Mucosa of gallbladder (tissue), 1 donor: ENCODE measurements at regions not wholly inside any gene's neighbourhood (a gene's known extent, or its start where the extent isn't known, plus 50 kb on each side); places are given as distances from the start of the nearest gene placed in this dataset.
"Not testable (repeated sequence)": the region's sequence is repeated elsewhere in the genome, so short reads cannot be mapped to it uniquely, and the experiment has no call there.

Experiments
- DNase-seq: peaks from one replicate; pipeline ENCODE4 v3.0.0-alpha.2; 2020; ENCODE audit warnings: low spot score
- donor health status: DM: no; HTN: no; CAD: no.

DNA sequence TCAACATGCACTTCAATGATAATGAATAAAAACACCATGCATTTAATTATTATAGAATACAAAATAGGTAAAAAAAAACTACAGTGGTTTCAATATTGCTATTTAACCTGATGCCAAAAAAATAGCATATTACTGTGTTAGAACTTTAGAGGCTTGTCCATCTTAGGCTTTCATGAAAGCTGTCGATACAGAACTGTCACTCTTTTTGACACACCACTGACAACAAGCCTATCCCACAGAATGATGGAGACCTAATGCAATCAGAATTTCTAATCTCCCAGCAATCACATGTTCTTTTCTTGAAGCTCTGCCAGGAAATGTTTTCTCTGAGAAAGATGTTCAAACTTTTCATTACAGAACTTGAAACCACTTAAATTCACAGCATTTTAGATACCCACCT, 490.3 kb upstream of the EPHA6 start:
- no peak for DNase-seq

GRCh38 chr3:96330795-96331194, 483.6 kb upstream of the EPHA6 start:
- DNase-seq = no peak

DNA sequence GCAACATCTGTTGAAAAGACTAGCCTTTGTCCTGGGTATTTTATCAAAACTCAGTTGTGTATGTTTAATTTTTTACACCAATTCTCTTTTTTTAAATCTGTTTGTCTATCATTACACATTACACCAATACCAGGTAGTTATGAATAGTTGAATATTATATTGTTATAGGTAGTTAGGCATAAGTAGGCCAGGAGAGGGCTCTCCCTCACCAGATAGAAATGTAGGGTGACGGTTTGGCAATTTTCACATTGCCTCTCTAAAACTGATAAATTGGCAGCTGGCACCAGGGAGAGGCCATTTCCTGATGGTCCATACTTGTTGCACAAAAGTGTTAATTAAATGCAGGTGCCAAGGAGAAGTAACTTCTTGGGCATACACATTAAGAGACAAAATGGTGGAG, 483.1 kb upstream of the EPHA6 start:
- no peak for DNase-seq

GRCh38 chr3:96334779-96335178, 479.6 kb upstream of the EPHA6 start:
- no peak for DNase-seq

GRCh38 chr3:96347289-96347688, 467.1 kb upstream of the EPHA6 start:
- no peak for DNase-seq

DNA sequence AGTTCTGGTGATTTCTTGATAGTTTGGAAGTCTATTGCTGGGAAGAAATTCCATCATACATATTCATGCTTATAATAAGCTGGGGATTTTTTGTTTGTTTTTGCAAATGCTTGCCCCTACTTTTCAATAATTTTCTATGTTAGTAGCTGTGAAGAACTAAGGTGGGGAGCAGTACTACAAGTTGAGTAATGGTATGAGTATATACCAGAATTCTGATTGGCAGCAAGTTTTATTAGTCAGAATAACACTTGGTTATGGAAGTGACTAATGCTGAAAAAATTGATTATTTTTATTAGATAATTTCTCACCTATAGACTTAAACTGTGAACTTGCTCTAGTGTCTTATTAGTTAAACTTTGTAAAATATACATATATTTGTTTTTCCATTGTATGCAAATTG, 462.8 kb upstream of the EPHA6 start:
- DNase-seq = not testable (repeated sequence)

DNA sequence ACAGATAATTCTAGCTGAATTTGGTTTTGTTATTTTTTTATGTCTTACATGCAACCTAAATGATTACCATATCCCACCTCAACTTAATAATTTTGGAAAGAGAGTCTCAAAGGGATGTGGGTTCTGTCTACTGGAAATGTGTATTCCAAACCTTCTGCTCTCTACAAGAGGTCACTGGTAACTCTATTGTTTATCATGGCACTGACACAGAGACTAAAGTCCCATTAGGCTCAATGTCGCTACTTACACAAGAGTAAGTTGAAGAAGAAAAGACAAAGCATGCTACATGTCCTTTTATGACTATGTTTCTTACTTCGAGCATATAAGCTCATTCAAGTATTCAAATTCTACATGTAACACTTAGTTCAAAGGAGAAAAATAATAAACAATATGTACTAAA, 460.3 kb upstream of the EPHA6 start:
- no peak for DNase-seq

DNA sequence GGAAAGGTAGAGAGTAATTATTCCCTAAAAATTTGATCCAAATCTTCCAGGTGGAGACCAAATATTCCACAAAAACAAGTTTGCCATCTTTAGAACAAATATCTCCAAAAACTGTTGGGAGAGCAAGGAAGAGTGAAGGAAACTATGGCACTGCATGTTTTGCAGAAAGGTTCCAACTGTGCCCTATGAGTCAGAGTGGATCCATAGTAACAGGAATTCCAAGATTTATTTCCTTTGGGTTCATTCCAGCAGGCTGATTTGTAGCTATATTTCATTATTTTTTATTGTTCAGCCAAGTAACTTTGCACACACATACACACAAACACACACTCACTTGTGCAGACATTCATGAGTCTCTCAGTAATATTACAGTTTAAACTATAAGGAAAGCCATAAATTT, 459.7 kb upstream of the EPHA6 start:
- DNase-seq = no peak

DNA sequence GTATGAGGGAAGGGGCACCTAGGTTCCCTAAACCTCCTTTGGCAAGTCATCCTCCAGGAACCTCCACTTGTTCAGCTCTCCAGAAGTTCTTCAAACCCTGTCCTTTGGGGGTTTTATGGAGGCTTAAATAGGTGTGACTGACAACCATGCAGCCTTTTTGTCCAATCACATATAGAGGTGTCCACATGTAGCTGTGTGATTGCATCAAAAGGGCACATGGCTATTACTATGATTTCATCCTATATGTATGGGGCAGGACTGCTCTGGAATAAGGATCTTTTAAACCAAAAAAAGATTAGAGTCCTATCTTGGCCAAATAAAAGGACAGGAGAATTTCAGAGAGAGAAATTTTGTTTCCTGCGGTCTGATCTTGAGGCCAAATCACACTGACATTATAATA, 453.2 kb upstream of the EPHA6 start:
- DNase-seq = no peak

DNA sequence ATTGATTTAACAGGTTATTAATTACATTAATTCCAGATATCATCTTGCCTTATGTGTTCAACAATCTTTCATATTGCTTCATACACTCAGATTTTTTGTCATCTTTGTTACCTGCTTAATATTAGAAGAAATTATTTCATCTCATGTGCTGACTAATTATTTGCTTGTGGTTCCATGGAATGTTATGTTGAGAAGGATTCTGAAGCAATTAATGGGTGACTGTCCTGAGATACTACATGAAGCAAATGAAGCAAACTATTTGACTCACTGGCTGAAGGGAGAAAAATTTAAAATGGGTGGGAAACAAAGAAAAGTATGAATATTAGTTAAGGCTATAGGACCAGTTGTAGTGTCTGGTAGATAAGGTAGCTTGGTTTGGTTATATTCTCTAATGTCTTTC, 443.8 kb upstream of the EPHA6 start:
- DNase-seq = no peak

DNA sequence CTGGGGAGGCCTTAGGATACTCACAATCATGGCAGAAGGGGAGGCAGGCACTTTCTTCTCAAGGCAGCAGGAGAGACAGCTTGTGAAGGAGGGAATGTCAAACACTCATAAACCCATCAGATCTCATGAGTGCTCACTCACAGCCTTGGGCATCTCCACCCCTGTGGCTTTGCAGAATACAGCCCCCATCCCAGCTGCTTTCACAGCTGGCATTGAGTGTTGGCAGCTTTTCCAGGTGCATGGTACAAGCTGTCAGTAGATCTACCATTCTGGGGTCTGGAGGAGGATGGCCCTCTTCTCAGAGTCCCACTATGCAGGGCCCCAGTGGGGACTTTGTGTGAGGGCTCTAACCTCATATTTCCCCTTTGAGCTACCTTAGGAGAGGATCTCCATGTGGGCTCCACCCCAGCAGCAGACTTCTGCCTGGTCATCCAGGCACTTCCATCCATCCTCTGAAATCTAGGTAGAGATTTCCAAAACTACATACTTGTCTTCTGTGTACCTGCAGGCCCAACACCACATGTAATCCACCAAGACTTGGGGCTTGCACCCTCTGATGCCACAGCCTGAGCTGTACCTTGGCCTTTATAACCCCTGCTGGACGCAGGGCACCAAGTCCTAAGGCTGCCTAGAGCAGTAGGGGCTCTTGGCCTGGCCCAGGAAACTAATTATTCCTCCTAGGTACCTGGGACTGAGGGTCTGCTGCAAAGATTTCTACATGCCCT, 404.2 kb upstream of the EPHA6 start:
- DNase-seq = no peak

DNA sequence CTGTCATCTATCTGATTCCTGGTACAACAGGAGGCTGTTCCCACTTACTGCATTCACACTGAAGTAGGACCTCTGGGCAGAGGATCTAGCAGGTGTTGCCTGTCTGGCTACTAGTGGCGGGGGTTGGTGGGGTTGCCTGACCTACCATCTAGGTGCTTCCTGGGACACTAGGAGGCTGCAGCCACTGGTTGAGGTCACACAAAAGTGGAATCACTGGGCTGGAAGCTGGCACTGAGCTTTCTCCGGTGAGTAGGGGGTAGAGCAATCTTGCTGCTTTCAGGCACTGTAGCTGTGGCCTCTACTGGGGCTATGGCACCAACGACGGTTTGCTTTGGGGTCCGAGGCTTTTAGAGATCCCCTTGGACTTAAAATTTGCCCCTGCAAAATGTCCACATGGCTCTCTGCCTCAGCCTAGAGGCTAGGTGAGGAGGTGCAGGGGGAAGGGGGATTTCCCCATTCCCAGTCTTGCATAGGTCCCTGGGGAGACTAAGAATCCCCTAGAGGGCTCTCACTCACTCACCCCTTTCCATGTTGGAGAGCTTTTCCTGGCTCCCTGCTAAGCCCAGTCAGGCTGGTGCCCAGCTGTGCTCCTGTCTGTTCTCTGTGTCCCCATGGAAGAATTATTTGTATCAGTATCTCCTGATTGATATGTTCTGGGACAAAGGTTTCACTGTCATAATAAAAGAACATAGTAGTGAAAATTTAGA, 397.7 kb upstream of the EPHA6 start:
- DNase-seq = no peak

DNA sequence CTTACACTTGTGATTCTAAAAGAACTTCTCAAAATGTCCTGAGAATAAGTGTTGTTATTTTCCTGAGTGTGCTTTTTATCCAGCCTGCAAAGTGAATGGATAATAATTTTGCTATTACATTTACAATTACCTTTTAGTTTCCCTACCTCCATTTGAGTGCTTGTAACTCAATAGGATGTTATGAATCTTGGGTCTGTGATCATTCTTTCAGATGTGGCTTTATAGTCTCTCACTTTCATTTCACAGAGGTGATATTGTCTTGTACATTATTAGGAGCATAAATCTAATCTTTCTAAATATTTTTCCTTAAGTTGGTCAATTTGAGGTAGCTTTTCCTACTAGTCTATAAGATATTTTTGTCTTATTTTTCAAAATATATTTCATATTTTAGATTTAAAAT, 386.3 kb upstream of the EPHA6 start:
- DNase-seq = no peak

GRCh38 chr3:96430079-96430478, 384.3 kb upstream of the EPHA6 start:
- DNase-seq = no peak

DNA sequence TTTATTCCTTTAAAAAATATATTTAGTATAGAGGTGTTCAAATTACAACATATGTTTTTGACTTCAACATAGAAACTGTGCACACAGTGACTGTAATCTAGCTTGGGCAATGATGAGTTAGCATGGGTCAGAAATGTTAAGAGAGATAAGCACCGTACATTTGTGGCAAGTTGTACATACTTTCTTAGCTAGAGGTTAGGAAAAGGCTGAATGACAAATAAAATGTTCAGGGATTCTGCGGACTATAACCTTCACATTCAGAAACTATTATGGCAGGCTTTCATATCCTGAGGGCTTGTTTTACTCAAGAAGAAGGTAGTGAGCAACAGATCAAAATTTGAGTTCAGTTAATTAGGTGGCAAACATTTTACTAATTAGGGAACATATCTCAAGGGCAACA, 379.7 kb upstream of the EPHA6 start:
- no peak for DNase-seq

- DNase-seq = no peak
Measured at GRCh38 chr3:96449346-96449745, 365.0 kb upstream of the EPHA6 start.

DNA sequence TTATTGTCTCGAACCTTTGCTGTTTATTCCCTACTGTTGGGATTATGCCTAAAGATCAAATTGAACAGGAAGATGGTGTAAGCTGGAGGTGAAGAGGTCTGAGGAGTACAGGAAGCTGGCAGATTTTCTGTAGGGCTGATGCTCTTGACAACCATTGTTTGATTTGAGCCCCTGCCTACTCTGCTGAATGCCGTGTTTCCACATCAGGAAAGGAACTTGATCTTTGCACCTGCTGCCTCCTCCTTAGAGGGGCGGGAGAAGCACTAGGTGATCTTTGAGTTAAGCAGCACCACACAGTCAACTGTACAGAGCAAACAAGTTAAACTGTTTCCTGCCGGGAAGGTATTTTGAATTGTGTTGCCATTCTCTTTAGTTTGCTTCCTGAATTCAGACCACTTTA, 364.6 kb upstream of the EPHA6 start:
- peak; percentile 40 for DNase-seq

GRCh38 chr3:96450699-96451098, 363.7 kb upstream of the EPHA6 start:
- DNase-seq = no peak

DNA sequence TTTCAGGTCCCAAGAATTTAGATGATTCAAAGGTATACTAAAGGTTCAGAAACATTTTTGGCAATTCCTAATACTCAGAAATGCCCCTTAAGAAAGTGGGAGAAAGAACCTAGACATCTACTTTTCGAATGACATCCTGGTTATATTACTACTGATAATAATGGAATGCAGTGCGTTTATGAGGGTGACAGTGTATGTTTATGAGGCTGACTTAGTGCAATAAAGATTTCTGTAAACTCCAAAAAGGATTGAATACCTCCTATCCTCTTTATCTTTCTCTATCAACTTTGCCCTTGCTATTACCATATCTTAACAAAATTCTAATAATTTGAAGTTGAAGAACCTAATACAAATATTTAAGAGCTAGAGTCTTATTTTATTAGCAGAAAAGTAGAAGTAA, 348.9 kb upstream of the EPHA6 start:
- DNase-seq = no peak

DNA sequence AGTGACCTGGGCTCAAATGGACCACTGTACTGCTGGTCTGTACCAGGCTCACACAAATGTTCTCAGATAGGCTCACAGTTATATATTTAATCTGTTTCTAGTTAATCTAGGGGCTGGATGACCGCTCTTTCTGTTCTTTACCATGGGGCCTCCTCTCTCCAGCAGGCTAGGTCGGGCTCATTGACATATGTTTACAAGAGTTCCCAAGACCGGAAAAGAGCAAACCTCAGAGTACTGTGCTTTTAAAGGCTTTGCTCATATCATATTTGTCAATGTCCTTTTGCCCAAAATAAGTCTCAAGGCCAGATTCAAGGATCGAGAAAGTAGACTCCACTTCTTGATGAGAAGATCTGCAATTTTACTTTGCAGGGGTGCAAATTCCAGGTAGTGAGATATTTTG, 348.0 kb upstream of the EPHA6 start:
- no peak for DNase-seq

GRCh38 chr3:96467639-96468038, 346.8 kb upstream of the EPHA6 start:
- no peak for DNase-seq

DNA sequence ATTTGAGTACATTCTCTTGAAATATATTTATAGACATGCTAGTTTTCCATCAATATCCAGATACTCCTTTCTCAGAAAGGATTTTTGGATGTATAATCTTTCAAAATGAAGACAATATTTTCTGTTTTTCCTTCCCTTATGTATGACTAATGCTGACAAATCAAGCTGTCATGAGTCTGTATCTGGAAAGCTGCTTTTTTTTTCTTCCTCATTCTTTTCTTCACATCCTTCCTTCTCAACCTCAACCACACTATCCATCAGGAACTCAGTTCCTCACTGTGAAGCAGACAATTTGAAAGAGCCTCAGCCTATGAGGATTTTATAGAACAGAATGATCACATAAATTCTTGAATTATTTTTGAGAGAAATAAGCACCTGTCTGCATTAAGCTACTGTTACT, 335.9 kb upstream of the EPHA6 start:
- no peak for DNase-seq

DNA sequence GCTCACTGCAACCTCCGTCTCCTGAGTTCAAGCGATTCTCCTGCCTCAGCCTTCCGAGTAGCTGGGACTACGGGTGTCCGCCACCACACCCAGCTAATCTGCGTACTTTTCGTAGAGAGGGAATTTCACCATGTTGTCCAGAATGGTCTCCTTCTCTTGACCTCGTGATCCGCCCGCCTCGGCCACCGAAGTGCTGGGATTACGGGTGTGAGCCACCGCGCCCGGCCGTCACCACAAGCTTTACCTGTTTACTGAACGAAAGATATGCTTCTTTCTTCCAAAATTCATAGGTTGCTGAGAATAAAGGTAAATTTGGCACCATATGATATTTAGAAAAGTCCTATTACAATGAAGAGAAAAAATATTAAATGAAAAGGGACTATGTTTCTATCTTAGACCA, 333.5 kb upstream of the EPHA6 start:
- no peak for DNase-seq

DNA sequence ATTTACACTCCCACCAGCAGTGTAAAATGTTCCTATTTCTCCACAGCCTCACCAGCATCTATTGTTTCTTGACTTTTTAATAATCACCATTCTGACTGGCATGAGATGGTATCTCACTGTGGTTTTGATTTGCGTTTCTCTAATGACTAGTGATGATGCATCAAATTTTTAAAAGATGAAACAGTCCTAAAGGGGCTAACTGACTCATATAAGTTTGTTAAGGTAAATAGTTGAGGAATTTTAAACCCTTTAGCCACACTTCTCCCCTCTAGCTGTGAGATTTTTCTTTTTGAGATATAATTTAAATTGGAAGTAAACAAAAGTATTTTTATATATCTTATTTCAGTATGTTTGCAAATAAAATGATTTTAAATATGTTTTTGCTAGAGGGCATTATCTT, 331.2 kb upstream of the EPHA6 start:
- DNase-seq = not testable (repeated sequence)
